WTC11 (cell line): ENCODE measurements at regions not wholly inside any gene's neighbourhood (a gene's known extent, or its start where the extent isn't known, plus 50 kb on each side); places are given as distances from the start of the nearest gene placed in this dataset.

ENCODE experiments used
- ATAC-seq: fragments of 200-7000 bp; cut with Tn5 transposase; 2 replicates; pipeline ENCODE4 v1.10.0; 2021; ENCODE audit warnings: mild to moderate bottlenecking, moderate library complexity
- CTCF ChIA-PET: fragments of 300-600 bp; sonication (Branson Sonifier 250); formaldehyde crosslinking; loops from one replicate; lab custom pipeline; 2021; ENCODE audit warnings: antibody characterized with exemption; lab: Charles Lee
- POLR2A ChIA-PET: fragments of 350-600 bp; sonication (Branson Sonifier 250); formaldehyde crosslinking; loops from one replicate; lab custom pipeline; 2021; ENCODE audit warnings: antibody characterized with exemption; lab: Charles Lee
- DNase-seq: peaks from one replicate; pipeline ENCODE4 v3.0.0; 2021; ENCODE audit warnings: low spot score
- H3K27ac Mint-ChIP-seq: 2 replicates; pipeline ENCODE4 v1.8.0; 2021; ENCODE audit warnings: mixed read lengths
- H3K27me3 Mint-ChIP-seq: 2 replicates; pipeline ENCODE4 v1.8.0; 2021; ENCODE audit warnings: low read depth, mild to moderate bottlenecking, moderate library complexity, mixed read lengths
- H3K36me3 Mint-ChIP-seq: 2 replicates; pipeline ENCODE4 v1.8.0; 2021; ENCODE audit warnings: mixed read lengths
- H3K4me1 Mint-ChIP-seq: 2 replicates; pipeline ENCODE4 v1.8.0; 2022; ENCODE audit warnings: mixed read lengths
- H3K4me3 Mint-ChIP-seq: 2 replicates; pipeline ENCODE4 v1.8.0; 2021; ENCODE audit warnings: mild to moderate bottlenecking, moderate library complexity, mixed read lengths
- H3K9me3 Mint-ChIP-seq: 2 replicates; pipeline ENCODE4 v1.8.0; 2021; ENCODE audit warnings: mixed read lengths
- ATF1 ChIP-seq: sonication (generic); formaldehyde crosslinking; IDR thresholded peaks from 2 replicates; pipeline ENCODE4 v1.8.1; 2023; ENCODE audit warnings: mild to moderate bottlenecking, moderate library complexity, missing genetic modification reagents
- EMX1 ChIP-seq: fragments of 250-450 bp; sonication (Bioruptor Pico); IDR thresholded peaks from 2 replicates; pipeline ENCODE4 v1.8.0; 2021; ENCODE audit warnings: mild to moderate bottlenecking
- ESRRA ChIP-seq: sonication (generic); formaldehyde crosslinking; IDR thresholded peaks from 2 replicates; pipeline ENCODE4 v1.8.1; 2022; ENCODE audit warnings: mild to moderate bottlenecking, missing genetic modification reagents, borderline replicate concordance
- ETV6 ChIP-seq: sonication (generic); formaldehyde crosslinking; IDR thresholded peaks from 2 replicates; pipeline ENCODE4 v1.8.1; 2022; ENCODE audit warnings: mild to moderate bottlenecking, missing genetic modification reagents
- FOXK1 ChIP-seq: sonication (generic); formaldehyde crosslinking; IDR thresholded peaks from 2 replicates; pipeline ENCODE4 v1.8.0; 2022; ENCODE audit warnings: mild to moderate bottlenecking, moderate library complexity, missing genetic modification reagents
- FOXP1 ChIP-seq: sonication (generic); formaldehyde crosslinking; IDR thresholded peaks from 2 replicates; pipeline ENCODE4 v1.8.0; 2022; ENCODE audit warnings: missing genetic modification reagents, mild to moderate bottlenecking, moderate library complexity, borderline replicate concordance
- GABPB1 ChIP-seq: sonication (generic); formaldehyde crosslinking; IDR thresholded peaks from 2 replicates; pipeline ENCODE4 v1.8.1; 2023; ENCODE audit warnings: mild to moderate bottlenecking, missing genetic modification reagents
- GRHL2 ChIP-seq: fragments of 250-450 bp; sonication (Bioruptor Pico); IDR thresholded peaks from 2 replicates; pipeline ENCODE4 v1.8.0; 2022; ENCODE audit warnings: mild to moderate bottlenecking, moderate library complexity; ENCODE audit not compliant: insufficient replicate concordance, severe bottlenecking
- HMGA2 ChIP-seq: fragments of 250-450 bp; sonication (Bioruptor Pico); IDR thresholded peaks from 2 replicates; pipeline ENCODE4 v1.4.0; 2021; ENCODE audit warnings: mild to moderate bottlenecking, moderate library complexity
- MXD4 ChIP-seq: fragments of 250-450 bp; sonication (Bioruptor Pico); IDR thresholded peaks from 2 replicates; pipeline ENCODE4 v1.8.0; 2021; ENCODE audit warnings: mild to moderate bottlenecking, moderate library complexity, borderline replicate concordance
- NFATC4 ChIP-seq: fragments of 250-450 bp; sonication (Bioruptor Pico); IDR thresholded peaks from 2 replicates; pipeline ENCODE4 v1.9.0; 2021; ENCODE audit warnings: mild to moderate bottlenecking
- NFE2L1 ChIP-seq: sonication (generic); formaldehyde crosslinking; IDR thresholded peaks from 2 replicates; pipeline ENCODE4 v1.8.1; 2023; ENCODE audit warnings: missing genetic modification reagents
- RELA ChIP-seq: sonication (generic); formaldehyde crosslinking; IDR thresholded peaks from 2 replicates; pipeline ENCODE4 v1.8.1; 2022; ENCODE audit warnings: missing genetic modification reagents, mild to moderate bottlenecking, borderline replicate concordance
- RORB ChIP-seq: fragments of 250-450 bp; sonication (Bioruptor Pico); IDR thresholded peaks from 2 replicates; pipeline ENCODE4 v1.9.0; 2021; ENCODE audit warnings: mild to moderate bottlenecking
- SMAD3 ChIP-seq: sonication (generic); formaldehyde crosslinking; IDR thresholded peaks from 2 replicates; pipeline ENCODE4 v1.8.0; 2022; ENCODE audit warnings: missing genetic modification reagents, mild to moderate bottlenecking, borderline replicate concordance
- TCF7 ChIP-seq: sonication (generic); formaldehyde crosslinking; IDR thresholded peaks from 2 replicates; pipeline ENCODE4 v1.8.0; 2022; ENCODE audit warnings: mild to moderate bottlenecking, low read depth, missing genetic modification reagents, moderate library complexity
- TP53 ChIP-seq: sonication (generic); formaldehyde crosslinking; IDR thresholded peaks from 2 replicates; pipeline ENCODE4 v1.8.1; 2023; ENCODE audit warnings: mild to moderate bottlenecking, missing genetic modification reagents
- ZNF263 ChIP-seq: sonication (generic); formaldehyde crosslinking; IDR thresholded peaks from 2 replicates; pipeline ENCODE4 v1.8.1; 2022; ENCODE audit warnings: low read depth, mild to moderate bottlenecking, moderate library complexity, missing genetic modification reagents
- ZNF317 ChIP-seq: sonication (generic); formaldehyde crosslinking; IDR thresholded peaks from 2 replicates; pipeline ENCODE4 v1.8.1; 2023; ENCODE audit warnings: low read depth, mild to moderate bottlenecking, moderate library complexity, missing genetic modification reagents, borderline replicate concordance
- ZNF423 ChIP-seq: fragments of 250-450 bp; sonication (Bioruptor Pico); IDR thresholded peaks from 2 replicates; pipeline ENCODE4 v2.1.2; 2022; ENCODE audit warnings: mild to moderate bottlenecking, moderate library complexity
- TF ChIP-seq, protein P1 (sequence below): sonication (generic); formaldehyde crosslinking; IDR thresholded peaks from 2 replicates; pipeline ENCODE4 v1.8.0; 2023; ENCODE audit warnings: missing genetic modification reagents
- TF ChIP-seq, protein P2 (sequence below): sonication (generic); formaldehyde crosslinking; IDR thresholded peaks from 2 replicates; pipeline ENCODE4 v1.8.1; 2023; ENCODE audit warnings: mild to moderate bottlenecking, missing genetic modification reagents
- TF ChIP-seq, protein P3 (sequence below): fragments of 250-450 bp; sonication (Bioruptor Pico); IDR thresholded peaks from 2 replicates; pipeline ENCODE4 v1.9.0; 2021; ENCODE audit warnings: mild to moderate bottlenecking
- TF ChIP-seq, protein P4 (sequence below): sonication (generic); formaldehyde crosslinking; IDR thresholded peaks from 2 replicates; pipeline ENCODE4 v1.8.0; 2023; ENCODE audit warnings: mild to moderate bottlenecking, missing genetic modification reagents
- TF ChIP-seq, protein P5 (sequence below): fragments of 250-450 bp; sonication (Bioruptor Pico); IDR thresholded peaks from 2 replicates; pipeline ENCODE4 v2.1.2; 2022; ENCODE audit warnings: mild to moderate bottlenecking, moderate library complexity

DNA sequence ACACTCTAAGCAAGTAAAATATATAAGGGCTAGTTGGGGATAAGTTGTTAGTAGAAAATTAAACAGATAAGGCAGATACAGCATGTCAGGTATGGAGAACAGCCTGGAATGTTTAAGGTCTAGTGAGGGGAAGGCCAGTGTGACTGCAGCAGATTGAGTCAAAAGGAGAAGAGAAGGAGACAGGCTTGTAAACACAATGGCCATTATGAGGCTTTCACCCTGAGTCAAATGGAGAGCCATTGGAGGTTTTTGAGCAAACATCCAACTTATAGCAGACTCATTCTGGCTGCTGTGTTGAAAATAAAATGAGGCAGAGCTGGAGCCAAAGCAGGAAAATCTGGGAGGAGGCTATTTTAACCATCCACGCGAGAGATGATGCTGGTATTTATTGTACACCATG lies 142.0 kb downstream of the DUSP6 start:
- CTCF ChIA-PET = no interaction called here
- H3K9me3 Mint-ChIP-seq = no peaks in the 10 kb centered on the region
- POLR2A ChIA-PET = no interaction called here
- ATAC-seq (peak; percentile 41; the same call in 1 of the 2 replicates), DNase-seq (no peak)
- H3K4me1 Mint-ChIP-seq = peaks cover 28% of the 10 kb centered on the region
- TF ChIP-seq, protein P1, sequence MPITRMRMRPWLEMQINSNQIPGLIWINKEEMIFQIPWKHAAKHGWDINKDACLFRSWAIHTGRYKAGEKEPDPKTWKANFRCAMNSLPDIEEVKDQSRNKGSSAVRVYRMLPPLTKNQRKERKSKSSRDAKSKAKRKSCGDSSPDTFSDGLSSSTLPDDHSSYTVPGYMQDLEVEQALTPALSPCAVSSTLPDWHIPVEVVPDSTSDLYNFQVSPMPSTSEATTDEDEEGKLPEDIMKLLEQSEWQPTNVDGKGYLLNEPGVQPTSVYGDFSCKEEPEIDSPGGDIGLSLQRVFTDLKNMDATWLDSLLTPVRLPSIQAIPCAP (CRISPR knock-in tag) = no peak
- TF ChIP-seq, protein P2, sequence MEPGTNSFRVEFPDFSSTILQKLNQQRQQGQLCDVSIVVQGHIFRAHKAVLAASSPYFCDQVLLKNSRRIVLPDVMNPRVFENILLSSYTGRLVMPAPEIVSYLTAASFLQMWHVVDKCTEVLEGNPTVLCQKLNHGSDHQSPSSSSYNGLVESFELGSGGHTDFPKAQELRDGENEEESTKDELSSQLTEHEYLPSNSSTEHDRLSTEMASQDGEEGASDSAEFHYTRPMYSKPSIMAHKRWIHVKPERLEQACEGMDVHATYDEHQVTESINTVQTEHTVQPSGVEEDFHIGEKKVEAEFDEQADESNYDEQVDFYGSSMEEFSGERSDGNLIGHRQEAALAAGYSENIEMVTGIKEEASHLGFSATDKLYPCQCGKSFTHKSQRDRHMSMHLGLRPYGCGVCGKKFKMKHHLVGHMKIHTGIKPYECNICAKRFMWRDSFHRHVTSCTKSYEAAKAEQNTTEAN (CRISPR knock-in tag) = no peak
- TF ChIP-seq ATF1 (CRISPR knock-in tag) (no peak), RORB (CRISPR knock-in tag) (no peak), GRHL2 (CRISPR knock-in tag) (no peak), ETV6 (CRISPR knock-in tag) (no peak), NFE2L1 (no peak), MXD4 (CRISPR knock-in tag) (no peak), FOXP1 (no peak), EMX1 (CRISPR knock-in tag) (no peak), FOXK1 (CRISPR knock-in tag) (no peak), SMAD3 (CRISPR knock-in tag) (no peak)
- no peaks in the 10 kb centered on the region for H3K27me3 Mint-ChIP-seq
- no peak overlapping the region for H3K4me3 Mint-ChIP-seq
- no peak overlapping the region for H3K27ac Mint-ChIP-seq
- H3K36me3 Mint-ChIP-seq = no peaks in the 10 kb centered on the region

DNA sequence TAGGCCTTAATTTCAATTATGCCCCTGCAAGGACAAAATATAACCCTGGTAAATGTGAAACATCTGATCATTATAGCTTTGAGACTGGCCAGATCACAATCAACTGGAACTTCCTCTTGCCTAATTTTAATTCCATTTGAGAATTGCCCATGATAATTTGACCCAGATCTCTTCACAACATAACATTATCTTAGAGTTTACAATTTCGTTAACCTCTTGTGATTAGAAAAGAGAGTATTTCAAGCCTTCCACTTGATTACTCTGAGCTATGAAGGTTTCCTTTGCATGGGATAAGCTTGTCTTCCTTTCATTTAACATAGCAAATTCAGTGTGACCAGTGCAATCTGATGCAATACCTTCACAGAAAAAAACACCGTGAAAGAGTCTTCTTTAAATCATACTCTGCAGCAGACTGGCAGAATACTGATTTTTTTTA lies 143.6 kb downstream of the DUSP6 start:
- TF ChIP-seq GABPB1 (CRISPR knock-in tag) = peak; percentile 67; the same call in 1 of the 2 replicates
- no peak for TF ChIP-seq ZNF317 (CRISPR knock-in tag)
- ChIA-PET CTCF (no interaction called here), POLR2A (interaction anchor here (1.3 kb wide), 1 partner anchor 144 kb away, joined by 4 read pairs; the partner anchor contains the start of gene DUSP6)
- Mint-ChIP-seq H3K4me1 (peaks cover 28% of the 10 kb centered on the region), H3K27me3 (no peaks in the 10 kb centered on the region), H3K4me3 (no peak overlapping the region), H3K36me3 (no peaks in the 10 kb centered on the region), H3K27ac (no peak overlapping the region; the same call in 1 of the 2 replicates), H3K9me3 (no peaks in the 10 kb centered on the region)
- DNase-seq = no peak
- ATAC-seq = no peak

DNA sequence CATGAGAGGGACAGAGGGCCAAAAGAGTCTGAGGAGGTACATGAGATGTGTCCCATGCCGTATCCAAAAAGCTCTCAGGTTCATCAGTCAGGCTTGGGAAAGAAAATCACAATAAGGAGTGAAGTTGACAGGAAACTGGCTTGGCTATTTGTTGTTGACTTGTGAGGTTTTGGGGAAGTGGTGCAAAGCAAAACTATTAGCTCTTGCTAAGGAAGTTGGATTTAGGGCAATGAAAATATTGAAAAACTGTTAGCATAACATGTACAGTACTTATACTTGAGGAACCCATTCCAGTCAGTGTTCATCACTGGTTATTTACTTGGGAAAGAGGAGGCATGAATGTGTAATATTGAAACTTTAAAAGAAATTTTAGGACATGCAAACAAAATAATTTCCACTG lies 145.9 kb downstream of the DUSP6 start:
- no peaks in the 10 kb centered on the region for H3K36me3 Mint-ChIP-seq
- ATAC-seq = no peak
- no peaks in the 10 kb centered on the region for H3K27me3 Mint-ChIP-seq
- no peak overlapping the region for H3K4me3 Mint-ChIP-seq
- TF ChIP-seq ZNF423 (CRISPR knock-in tag) (no peak), MXD4 (CRISPR knock-in tag) (no peak), FOXP1 (no peak)
- TF ChIP-seq, protein P3, sequence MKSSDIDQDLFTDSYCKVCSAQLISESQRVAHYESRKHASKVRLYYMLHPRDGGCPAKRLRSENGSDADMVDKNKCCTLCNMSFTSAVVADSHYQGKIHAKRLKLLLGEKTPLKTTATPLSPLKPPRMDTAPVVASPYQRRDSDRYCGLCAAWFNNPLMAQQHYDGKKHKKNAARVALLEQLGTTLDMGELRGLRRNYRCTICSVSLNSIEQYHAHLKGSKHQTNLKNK (CRISPR knock-in tag) = no peak
- TF ChIP-seq, all 79 proteins: peak for 0
- DNase-seq = no peak
- CTCF ChIA-PET = no interaction called here
- Mint-ChIP-seq H3K4me1 (peaks cover 17% of the 10 kb centered on the region), H3K27ac (no peak overlapping the region), H3K9me3 (no peaks in the 10 kb centered on the region)
- POLR2A ChIA-PET = no interaction called here

DNA sequence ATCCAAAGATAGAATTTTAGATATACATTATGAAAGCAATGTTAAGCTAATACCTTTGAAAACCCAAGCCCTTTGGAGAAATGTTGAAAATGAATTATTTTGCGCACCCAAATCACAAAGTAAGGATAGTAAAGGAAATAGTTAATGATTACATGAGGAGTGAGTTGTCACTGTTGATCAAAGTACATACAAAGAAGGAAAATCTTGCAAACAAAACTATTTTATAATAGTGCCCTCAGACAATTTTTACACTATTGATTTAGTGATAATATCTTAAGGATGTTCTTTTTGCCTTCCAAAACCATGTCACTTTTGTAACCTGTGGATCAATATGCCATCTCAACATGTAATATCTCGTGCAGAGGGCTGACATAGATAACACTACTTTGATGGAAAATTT lies 146.8 kb downstream of the DUSP6 start:
- H3K9me3 Mint-ChIP-seq = no peaks in the 10 kb centered on the region
- ChIA-PET CTCF (no interaction called here), POLR2A (no interaction called here)
- H3K36me3 Mint-ChIP-seq = no peaks in the 10 kb centered on the region
- peaks cover 17% of the 10 kb centered on the region for H3K4me1 Mint-ChIP-seq
- ATAC-seq (no peak), DNase-seq (no peak)
- H3K27ac Mint-ChIP-seq = no peak overlapping the region
- TF ChIP-seq, protein P4, sequence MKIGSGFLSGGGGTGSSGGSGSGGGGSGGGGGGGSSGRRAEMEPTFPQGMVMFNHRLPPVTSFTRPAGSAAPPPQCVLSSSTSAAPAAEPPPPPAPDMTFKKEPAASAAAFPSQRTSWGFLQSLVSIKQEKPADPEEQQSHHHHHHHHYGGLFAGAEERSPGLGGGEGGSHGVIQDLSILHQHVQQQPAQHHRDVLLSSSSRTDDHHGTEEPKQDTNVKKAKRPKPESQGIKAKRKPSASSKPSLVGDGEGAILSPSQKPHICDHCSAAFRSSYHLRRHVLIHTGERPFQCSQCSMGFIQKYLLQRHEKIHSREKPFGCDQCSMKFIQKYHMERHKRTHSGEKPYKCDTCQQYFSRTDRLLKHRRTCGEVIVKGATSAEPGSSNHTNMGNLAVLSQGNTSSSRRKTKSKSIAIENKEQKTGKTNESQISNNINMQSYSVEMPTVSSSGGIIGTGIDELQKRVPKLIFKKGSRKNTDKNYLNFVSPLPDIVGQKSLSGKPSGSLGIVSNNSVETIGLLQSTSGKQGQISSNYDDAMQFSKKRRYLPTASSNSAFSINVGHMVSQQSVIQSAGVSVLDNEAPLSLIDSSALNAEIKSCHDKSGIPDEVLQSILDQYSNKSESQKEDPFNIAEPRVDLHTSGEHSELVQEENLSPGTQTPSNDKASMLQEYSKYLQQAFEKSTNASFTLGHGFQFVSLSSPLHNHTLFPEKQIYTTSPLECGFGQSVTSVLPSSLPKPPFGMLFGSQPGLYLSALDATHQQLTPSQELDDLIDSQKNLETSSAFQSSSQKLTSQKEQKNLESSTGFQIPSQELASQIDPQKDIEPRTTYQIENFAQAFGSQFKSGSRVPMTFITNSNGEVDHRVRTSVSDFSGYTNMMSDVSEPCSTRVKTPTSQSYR (CRISPR knock-in tag) = no peak
- TF ChIP-seq TCF7 (CRISPR knock-in tag) (no peak), TP53 (no peak), NFATC4 (CRISPR knock-in tag) (no peak), HMGA2 (CRISPR knock-in tag) (no peak), GABPB1 (CRISPR knock-in tag) (no peak), RELA (CRISPR knock-in tag) (no peak), ZNF317 (CRISPR knock-in tag) (no peak), ESRRA (CRISPR knock-in tag) (no peak), ZNF263 (CRISPR knock-in tag) (no peak)
- TF ChIP-seq, protein P5, sequence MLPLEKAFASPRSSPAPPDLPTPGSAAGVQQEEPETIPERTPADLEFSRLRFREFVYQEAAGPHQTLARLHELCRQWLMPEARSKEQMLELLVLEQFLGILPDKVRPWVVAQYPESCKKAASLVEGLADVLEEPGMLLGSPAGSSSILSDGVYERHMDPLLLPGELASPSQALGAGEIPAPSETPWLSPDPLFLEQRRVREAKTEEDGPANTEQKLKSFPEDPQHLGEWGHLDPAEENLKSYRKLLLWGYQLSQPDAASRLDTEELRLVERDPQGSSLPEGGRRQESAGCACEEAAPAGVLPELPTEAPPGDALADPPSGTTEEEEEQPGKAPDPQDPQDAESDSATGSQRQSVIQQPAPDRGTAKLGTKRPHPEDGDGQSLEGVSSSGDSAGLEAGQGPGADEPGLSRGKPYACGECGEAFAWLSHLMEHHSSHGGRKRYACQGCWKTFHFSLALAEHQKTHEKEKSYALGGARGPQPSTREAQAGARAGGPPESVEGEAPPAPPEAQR (CRISPR knock-in tag) = no peak
- H3K4me3 Mint-ChIP-seq = no peak overlapping the region
- no peaks in the 10 kb centered on the region for H3K27me3 Mint-ChIP-seq
